ENCODE measurements at regions not wholly inside any gene's neighbourhood (a gene's known extent, or its start where the extent isn't known, plus 50 kb on each side); places are given as distances from the start of the nearest gene placed in this dataset.

GRCh38 chr5:120016717-120017382 is 387.5 kb downstream of the FAM170A start:
- TF ChIP-seq, protein P1, sequence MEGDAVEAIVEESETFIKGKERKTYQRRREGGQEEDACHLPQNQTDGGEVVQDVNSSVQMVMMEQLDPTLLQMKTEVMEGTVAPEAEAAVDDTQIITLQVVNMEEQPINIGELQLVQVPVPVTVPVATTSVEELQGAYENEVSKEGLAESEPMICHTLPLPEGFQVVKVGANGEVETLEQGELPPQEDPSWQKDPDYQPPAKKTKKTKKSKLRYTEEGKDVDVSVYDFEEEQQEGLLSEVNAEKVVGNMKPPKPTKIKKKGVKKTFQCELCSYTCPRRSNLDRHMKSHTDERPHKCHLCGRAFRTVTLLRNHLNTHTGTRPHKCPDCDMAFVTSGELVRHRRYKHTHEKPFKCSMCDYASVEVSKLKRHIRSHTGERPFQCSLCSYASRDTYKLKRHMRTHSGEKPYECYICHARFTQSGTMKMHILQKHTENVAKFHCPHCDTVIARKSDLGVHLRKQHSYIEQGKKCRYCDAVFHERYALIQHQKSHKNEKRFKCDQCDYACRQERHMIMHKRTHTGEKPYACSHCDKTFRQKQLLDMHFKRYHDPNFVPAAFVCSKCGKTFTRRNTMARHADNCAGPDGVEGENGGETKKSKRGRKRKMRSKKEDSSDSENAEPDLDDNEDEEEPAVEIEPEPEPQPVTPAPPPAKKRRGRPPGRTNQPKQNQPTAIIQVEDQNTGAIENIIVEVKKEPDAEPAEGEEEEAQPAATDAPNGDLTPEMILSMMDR (IDR thresholded peaks at IDR 0.05), result no peak
- TF ChIP-seq POLR2A (IDR thresholded peaks at IDR 0.05), result no peak
